CD8-positive, alpha-beta memory T cell (primary cell): ENCODE measurements at regions not wholly inside any gene's neighbourhood (a gene's known extent, or its start where the extent isn't known, plus 50 kb on each side); places are given as distances from the start of the nearest gene placed in this dataset.
"Not testable (repeated sequence)": the region's sequence is repeated elsewhere in the genome, so short reads cannot be mapped to it uniquely, and the experiment has no call there.

Source experiments
- CTCF ChIA-PET: fragments of 350-600 bp; sonication (Branson Sonifier 250); formaldehyde crosslinking; loops from one replicate; lab custom pipeline; 2021; ENCODE audit warnings: antibody characterized with exemption; lab: Charles Lee
- POLR2A ChIA-PET: fragments of 350-600 bp; sonication (Branson Sonifier 250); formaldehyde crosslinking; loops from one replicate; lab custom pipeline; 2021; ENCODE audit warnings: antibody characterized with exemption; lab: Charles Lee
- DNase-seq, 5 donors: peaks; one replicate each; pipeline versions ENCODE4 v3.0.0 to v3.0.0-alpha.2; 2020 to 2022; ENCODE audit warnings: mixed read lengths in 1 of 5
- H3K27ac ChIP-seq: one replicate; pipeline ENCODE4 v1.7.0; 2013; ENCODE audit warnings: low read depth, mild to moderate bottlenecking, low read length, moderate library complexity
- H3K27me3 ChIP-seq: 2 replicates; pipeline ENCODE4 v1.7.0; 2013; ENCODE audit warnings: low read length, mild to moderate bottlenecking; ENCODE audit not compliant: insufficient read depth, poor library complexity, severe bottlenecking
- H3K36me3 ChIP-seq: 2 replicates; pipeline ENCODE4 v1.7.0; 2013; ENCODE audit warnings: mild to moderate bottlenecking, low read length, moderate library complexity; ENCODE audit not compliant: insufficient read depth
- H3K4me1 ChIP-seq: 2 replicates; pipeline ENCODE4 v1.7.0; 2013; ENCODE audit warnings: mild to moderate bottlenecking, low read length, moderate library complexity; ENCODE audit not compliant: insufficient read depth
- H3K4me3 ChIP-seq: 2 replicates; pipeline ENCODE4 v1.7.0; 2013; ENCODE audit warnings: mild to moderate bottlenecking, low read length
- H3K9me3 ChIP-seq: 2 replicates; pipeline ENCODE4 v1.7.0; 2013; ENCODE audit warnings: mild to moderate bottlenecking, low read length
- H3K27ac Mint-ChIP-seq, 8 donors: one replicate each; pipeline ENCODE4 v1.8.0; 2020 to 2021; ENCODE audit warnings: mixed read lengths in 8 of 8, mild to moderate bottlenecking in 6 of 8, inconsistent platforms in 3 of 8, moderate library complexity in 3 of 8
- H3K27me3 Mint-ChIP-seq, 2 donors: one replicate each; pipeline ENCODE4 v1.8.0; 2020 to 2021; ENCODE audit warnings: mixed read lengths in 2 of 2, mild to moderate bottlenecking in 1 of 2, moderate library complexity in 1 of 2
- H3K36me3 Mint-ChIP-seq, 3 donors: one replicate each; pipeline ENCODE4 v1.8.0; 2020 to 2021; ENCODE audit warnings: mixed read lengths in 3 of 3, inconsistent platforms in 1 of 3, mild to moderate bottlenecking in 1 of 3
- H3K4me1 Mint-ChIP-seq, 3 donors: one replicate each; pipeline ENCODE4 v1.8.0; 2020 to 2021; ENCODE audit warnings: mixed read lengths in 3 of 3, inconsistent platforms in 1 of 3, mild to moderate bottlenecking in 1 of 3
- H3K4me3 Mint-ChIP-seq, 7 donors: one replicate each; pipeline ENCODE4 v1.8.0; 2020 to 2021; ENCODE audit warnings: mixed read lengths in 7 of 7, mild to moderate bottlenecking in 6 of 7, moderate library complexity in 4 of 7, inconsistent platforms in 2 of 7
- H3K9me3 Mint-ChIP-seq, 5 donors: one replicate each; pipeline ENCODE4 v1.8.0; 2020 to 2022; ENCODE audit warnings: mixed read lengths in 5 of 5, mild to moderate bottlenecking in 3 of 5, moderate library complexity in 2 of 5, inconsistent platforms in 1 of 5

GRCh38 chr13:21235174-21235573 is 58.7 kb downstream of the MRPL57 start:
- H3K27ac Mint-ChIP-seq: no peak overlapping the region
- H3K4me1 ChIP-seq: no peaks in the 10 kb centered on the region
- H3K27me3 ChIP-seq: no peaks in the 10 kb centered on the region
- no peak for DNase-seq
- ChIA-PET CTCF (no interaction called here), POLR2A (no interaction called here)
- no peak overlapping the region for H3K27ac ChIP-seq
- no peaks in the 10 kb centered on the region for H3K36me3 Mint-ChIP-seq
- H3K4me1 Mint-ChIP-seq: peaks cover 0 to 8% (median 2%) of the 10 kb centered on the region in 3 donors
- H3K36me3 ChIP-seq: no peaks in the 10 kb centered on the region
- H3K9me3 Mint-ChIP-seq: no peaks in the 10 kb centered on the region
- H3K4me3 ChIP-seq: no peak overlapping the region
- H3K4me3 Mint-ChIP-seq: no peak overlapping the region
- H3K9me3 ChIP-seq: no peaks in the 10 kb centered on the region
- H3K27me3 Mint-ChIP-seq: peaks cover 0 to 11% of the 10 kb centered on the region in 2 donors

GRCh38 chr13:21237081-21237480 is 60.6 kb downstream of the MRPL57 start:
- Histone ChIP-seq H3K27ac (no peak overlapping the region), H3K27me3 (no peaks in the 10 kb centered on the region), H3K36me3 (no peaks in the 10 kb centered on the region), H3K4me3 (no peak overlapping the region), H3K4me1 (no peaks in the 10 kb centered on the region), H3K9me3 (no peaks in the 10 kb centered on the region)
- POLR2A ChIA-PET: no interaction called here
- no peak overlapping the region for H3K4me3 Mint-ChIP-seq
- CTCF ChIA-PET: no interaction called here
- no peak overlapping the region for H3K27ac Mint-ChIP-seq
- peaks cover 0 to 6% (median 2%) of the 10 kb centered on the region in 3 donors for H3K4me1 Mint-ChIP-seq
- H3K27me3 Mint-ChIP-seq: peaks cover 3 to 18% of the 10 kb centered on the region in 2 donors
- H3K9me3 Mint-ChIP-seq: no peaks in the 10 kb centered on the region
- H3K36me3 Mint-ChIP-seq: no peaks in the 10 kb centered on the region
- no peak for DNase-seq

GRCh38 chr13:21238267-21238666 is 61.8 kb downstream of the MRPL57 start:
- ChIA-PET POLR2A (no interaction called here), CTCF (no interaction called here)
- Histone ChIP-seq H3K36me3 (no peaks in the 10 kb centered on the region), H3K4me1 (no peaks in the 10 kb centered on the region), H3K27me3 (no peaks in the 10 kb centered on the region), H3K4me3 (no peak overlapping the region), H3K27ac (no peak overlapping the region), H3K9me3 (no peaks in the 10 kb centered on the region)
- Mint-ChIP-seq H3K9me3 (peaks cover 0 to 2% (median 0%) of the 10 kb centered on the region in 5 donors), H3K36me3 (no peaks in the 10 kb centered on the region), H3K4me1 (no peaks in the 10 kb centered on the region), H3K27me3 (peaks cover 3 to 18% of the 10 kb centered on the region in 2 donors), H3K4me3 (no peak overlapping the region), H3K27ac (no peak overlapping the region)
- DNase-seq: no peak

- no peaks in the 10 kb centered on the region for H3K4me1 ChIP-seq
- POLR2A ChIA-PET: no interaction called here
- DNase-seq: no peak
- no peaks in the 10 kb centered on the region for H3K27me3 ChIP-seq
- no peak overlapping the region for H3K27ac ChIP-seq
- no peaks in the 10 kb centered on the region for H3K36me3 Mint-ChIP-seq
- no peaks in the 10 kb centered on the region for H3K4me1 Mint-ChIP-seq
- H3K4me3 ChIP-seq: no peak overlapping the region
- peak overlapping the region in 1 of 8 donors; percentile 68 for H3K27ac Mint-ChIP-seq
- CTCF ChIA-PET: no interaction called here
- no peak overlapping the region for H3K4me3 Mint-ChIP-seq
- no peaks in the 10 kb centered on the region for H3K9me3 ChIP-seq
- peaks cover 0 to 2% (median 0%) of the 10 kb centered on the region in 5 donors for H3K9me3 Mint-ChIP-seq
- peaks cover 3 to 24% of the 10 kb centered on the region in 2 donors for H3K27me3 Mint-ChIP-seq
- H3K36me3 ChIP-seq: no peaks in the 10 kb centered on the region
These were observed 64.1 kb downstream of the MRPL57 start for GRCh38 chr13:21240586-21240985.

GRCh38 chr13:21242236-21242635 is 65.8 kb downstream of the MRPL57 start:
- DNase-seq: no peak
- POLR2A ChIA-PET: no interaction called here
- Histone ChIP-seq H3K4me1 (no peaks in the 10 kb centered on the region), H3K27ac (no peak overlapping the region), H3K27me3 (no peaks in the 10 kb centered on the region), H3K9me3 (no peaks in the 10 kb centered on the region), H3K4me3 (no peak overlapping the region), H3K36me3 (no peaks in the 10 kb centered on the region)
- Mint-ChIP-seq H3K36me3 (no peaks in the 10 kb centered on the region), H3K27me3 (peaks cover 3 to 27% of the 10 kb centered on the region in 2 donors), H3K4me1 (no peaks in the 10 kb centered on the region), H3K4me3 (no peak overlapping the region), H3K27ac (no peak overlapping the region), H3K9me3 (peaks cover 0 to 2% (median 0%) of the 10 kb centered on the region in 5 donors)
- CTCF ChIA-PET: no interaction called here

- Histone ChIP-seq H3K4me1 (no peaks in the 10 kb centered on the region), H3K9me3 (no peaks in the 10 kb centered on the region), H3K36me3 (no peaks in the 10 kb centered on the region), H3K27ac (no peak overlapping the region), H3K4me3 (no peak overlapping the region), H3K27me3 (no peaks in the 10 kb centered on the region)
- H3K27me3 Mint-ChIP-seq: peaks cover 6 to 36% of the 10 kb centered on the region in 2 donors
- CTCF ChIA-PET: interaction anchor here (1.1 kb wide), 1 partner anchor 10 kb away, joined by 3 read pairs; no protein-coding TSS in a partner anchor
- no peak for DNase-seq
- no peak overlapping the region for H3K4me3 Mint-ChIP-seq
- POLR2A ChIA-PET: no interaction called here
- H3K4me1 Mint-ChIP-seq: no peaks in the 10 kb centered on the region
- peaks cover 0 to 2% (median 0%) of the 10 kb centered on the region in 5 donors for H3K9me3 Mint-ChIP-seq
- H3K36me3 Mint-ChIP-seq: no peaks in the 10 kb centered on the region
- no peak overlapping the region for H3K27ac Mint-ChIP-seq
These were observed 66.8 kb downstream of the MRPL57 start for GRCh38 chr13:21243045-21243897.

GRCh38 chr13:21243898-21244184 is 67.4 kb downstream of the MRPL57 start:
- H3K27ac ChIP-seq, H3K4me1 Mint-ChIP-seq, H3K9me3 ChIP-seq, H3K4me3 ChIP-seq, DNase-seq, H3K27ac Mint-ChIP-seq, H3K36me3 Mint-ChIP-seq, H3K9me3 Mint-ChIP-seq, POLR2A ChIA-PET, H3K4me3 Mint-ChIP-seq, H3K27me3 ChIP-seq, CTCF ChIA-PET, H3K4me1 ChIP-seq, H3K36me3 ChIP-seq: not testable (repeated sequence)
- H3K27me3 Mint-ChIP-seq: peaks cover 6 to 36% of the 10 kb centered on the region in 2 donors

DNA sequence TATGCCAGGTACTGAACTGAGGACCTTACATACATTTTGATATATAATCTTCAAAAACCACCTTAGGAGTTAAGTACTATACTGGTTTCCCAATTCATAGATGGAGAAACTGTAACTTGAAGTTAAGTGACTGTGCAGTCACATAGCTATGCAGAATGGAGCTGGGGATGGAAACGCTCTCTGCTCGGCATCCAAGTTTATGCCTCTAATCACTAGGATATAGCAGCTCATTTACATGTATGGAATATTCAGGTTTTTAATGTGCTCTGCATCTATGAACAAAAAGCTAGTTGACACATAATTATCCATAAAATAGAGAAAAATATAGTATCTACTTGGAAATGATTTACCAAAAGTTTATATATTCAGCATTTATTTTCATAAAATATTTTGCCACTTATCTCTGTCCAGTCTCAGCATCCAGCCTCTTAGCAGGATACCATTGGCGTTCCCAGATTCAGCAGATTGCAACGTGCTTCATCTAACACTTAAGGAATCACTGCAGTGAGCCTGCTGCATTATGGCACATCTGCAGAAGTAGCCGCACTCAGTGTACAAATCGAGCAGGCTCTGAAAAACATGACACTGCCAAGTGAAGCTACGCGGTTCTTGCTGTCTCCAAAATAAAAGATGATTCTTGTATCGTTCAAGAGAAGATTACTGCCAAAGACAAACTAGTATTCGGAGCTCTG is 70.4 kb downstream of the MRPL57 start:
- POLR2A ChIA-PET: no interaction called here
- CTCF ChIA-PET: interaction anchor here (0.6 to 1.1 kb wide), 2 partner anchors 12 to 230 kb away, joined by 3 to 4 read pairs; no protein-coding TSS in a partner anchor

More for the DNA sequence above, 70.4 kb downstream of the MRPL57 start:
- Histone ChIP-seq H3K4me1 (no peaks in the 10 kb centered on the region), H3K9me3 (no peaks in the 10 kb centered on the region), H3K27ac (no peak overlapping the region), H3K27me3 (no peaks in the 10 kb centered on the region), H3K36me3 (no peaks in the 10 kb centered on the region), H3K4me3 (no peak overlapping the region)
- H3K27ac Mint-ChIP-seq: no peak overlapping the region
- peaks cover 0 to 3% (median 0%) of the 10 kb centered on the region in 5 donors for H3K9me3 Mint-ChIP-seq
- H3K4me3 Mint-ChIP-seq: no peak overlapping the region
- H3K36me3 Mint-ChIP-seq: no peaks in the 10 kb centered on the region
- no peak for DNase-seq
- no peaks in the 10 kb centered on the region for H3K4me1 Mint-ChIP-seq
- peaks cover 7 to 31% of the 10 kb centered on the region in 2 donors for H3K27me3 Mint-ChIP-seq
